ENCODE measurements at regions not wholly inside any gene's neighbourhood (a gene's known extent, or its start where the extent isn't known, plus 50 kb on each side); places are given as distances from the start of the nearest gene placed in this dataset.
"Not testable (repeated sequence)": the region's sequence is repeated elsewhere in the genome, so short reads cannot be mapped to it uniquely, and the experiment has no call there.

DNA sequence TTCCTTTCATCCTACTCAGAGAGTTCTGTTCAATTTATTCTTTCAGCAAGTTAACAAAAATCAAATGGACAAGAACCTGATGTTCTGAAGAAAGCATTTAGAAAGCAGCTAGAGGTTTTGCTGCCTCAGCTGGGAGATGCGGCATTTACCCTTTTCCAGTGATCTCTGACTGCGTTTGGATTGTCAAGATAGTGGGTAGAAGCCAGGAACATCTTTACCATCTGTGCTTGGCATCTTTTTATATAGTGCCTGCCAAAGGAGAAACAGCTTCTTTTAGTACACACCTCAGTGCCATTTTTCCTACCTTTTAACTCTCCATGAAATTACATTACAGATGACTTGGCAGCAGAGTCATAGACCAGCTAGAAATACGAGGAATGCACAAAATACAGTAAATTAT is 680.8 kb downstream of the SLITRK1 start:
- DNase-seq, result no peak

DNA sequence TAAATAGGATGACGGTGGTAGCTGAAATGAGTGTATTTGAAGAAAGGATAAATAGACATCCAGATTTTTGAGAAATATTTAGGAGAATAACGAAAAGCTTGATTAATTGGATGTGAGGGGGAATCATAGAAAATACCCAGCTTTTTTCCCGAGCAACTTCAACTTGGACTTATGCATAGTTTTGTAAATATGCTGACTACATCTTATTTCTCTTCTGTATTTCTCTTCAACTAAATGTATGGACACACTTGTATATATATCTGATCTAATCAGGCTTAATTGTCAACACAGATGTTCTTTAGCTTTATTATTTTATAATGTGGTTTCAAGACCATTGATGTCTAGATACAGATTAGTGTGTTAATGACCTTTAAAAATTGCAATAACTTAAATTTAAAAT is 685.0 kb downstream of the SLITRK1 start:
- no peak for DNase-seq

DNA sequence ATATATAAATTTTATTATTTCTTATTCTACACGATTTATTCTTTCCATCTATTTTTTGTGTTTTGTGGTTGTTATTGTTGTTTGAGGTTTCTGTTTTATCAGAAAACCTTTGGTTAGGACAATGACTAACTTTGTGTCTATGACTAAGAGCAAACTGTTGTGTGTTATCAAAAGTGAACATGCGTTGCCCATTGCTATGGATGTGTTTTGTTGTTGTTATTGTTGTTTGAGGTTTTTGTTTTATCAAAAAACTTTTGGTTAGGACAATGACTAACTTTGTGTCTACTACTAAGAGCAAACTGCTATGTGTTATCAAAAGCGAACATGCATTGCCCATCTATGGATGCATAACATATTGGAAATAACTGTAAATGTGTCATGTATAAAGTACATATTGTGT is 692.3 kb downstream of the SLITRK1 start:
- DNase-seq, result no peak

DNA sequence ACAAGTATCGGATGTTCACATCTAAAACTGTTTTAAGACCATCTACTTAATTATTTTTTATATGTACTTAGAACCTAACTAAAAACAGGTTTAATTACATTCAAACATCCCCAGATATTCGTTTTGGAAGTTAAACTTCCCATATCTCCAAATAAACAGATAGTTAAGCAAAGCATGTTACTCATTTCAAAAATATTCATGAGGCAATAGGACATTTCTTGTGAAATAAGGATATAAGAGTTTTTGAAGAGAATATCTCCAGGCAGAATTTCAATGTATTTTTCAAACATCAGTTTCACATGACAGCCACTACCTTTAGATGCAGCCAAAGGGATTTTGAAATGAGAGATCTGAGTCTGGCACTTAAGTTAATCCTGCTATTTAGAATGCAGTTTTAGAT is 697.5 kb downstream of the SLITRK1 start:
- DNase-seq, result no peak

DNA sequence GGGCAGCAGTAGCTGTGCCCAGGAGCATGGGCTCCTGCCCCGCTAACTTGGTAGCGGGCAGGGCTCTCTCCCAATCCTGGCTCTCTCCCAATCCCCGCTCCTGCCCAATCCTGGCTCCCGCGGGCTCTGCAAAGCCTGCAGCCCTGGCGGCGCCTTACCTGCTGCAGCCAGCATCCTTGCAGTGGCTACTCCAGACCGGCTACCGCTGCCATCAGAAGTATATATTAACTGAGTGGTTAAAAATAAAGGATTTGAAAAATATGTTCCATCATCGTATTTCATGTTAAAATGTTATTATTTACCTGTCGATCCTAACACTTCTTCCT is 698.2 kb downstream of the SLITRK1 start:
- no peak for DNase-seq

DNA sequence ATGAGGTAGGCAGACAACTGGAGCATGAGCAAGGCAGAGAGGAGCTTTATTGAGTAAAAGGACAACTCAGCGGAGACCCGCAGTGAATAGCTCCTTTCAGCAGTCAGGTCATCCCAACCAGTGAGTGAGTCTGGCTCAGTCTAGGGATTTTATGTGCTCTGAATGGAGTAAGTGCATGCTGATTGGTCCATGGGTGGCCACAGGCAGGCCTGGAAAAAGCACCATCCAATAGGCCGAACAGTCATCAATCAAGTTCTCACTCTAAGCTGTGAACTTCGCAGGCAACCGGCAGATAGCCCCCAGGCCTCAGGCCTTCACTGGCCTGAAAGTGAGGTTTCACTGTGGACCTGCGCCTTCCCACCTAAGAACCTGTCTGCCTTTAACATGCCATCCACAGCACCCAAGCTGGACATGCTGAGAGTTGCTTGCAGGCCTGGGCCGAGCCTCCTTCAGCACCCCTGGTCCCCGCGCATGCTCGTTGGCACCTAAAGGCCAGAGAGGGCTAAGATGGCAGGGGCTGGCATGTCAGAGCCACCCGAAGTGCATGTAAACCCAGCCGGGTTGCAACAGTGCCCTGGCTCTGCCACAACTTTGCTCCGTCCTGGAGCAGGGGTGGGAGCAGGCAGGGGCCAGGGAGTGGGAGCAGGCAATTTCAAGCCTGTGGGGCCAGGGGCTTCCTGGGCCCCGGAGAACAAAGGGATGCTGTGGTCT is 698.7 kb downstream of the SLITRK1 start:
- no peak for DNase-seq

DNA sequence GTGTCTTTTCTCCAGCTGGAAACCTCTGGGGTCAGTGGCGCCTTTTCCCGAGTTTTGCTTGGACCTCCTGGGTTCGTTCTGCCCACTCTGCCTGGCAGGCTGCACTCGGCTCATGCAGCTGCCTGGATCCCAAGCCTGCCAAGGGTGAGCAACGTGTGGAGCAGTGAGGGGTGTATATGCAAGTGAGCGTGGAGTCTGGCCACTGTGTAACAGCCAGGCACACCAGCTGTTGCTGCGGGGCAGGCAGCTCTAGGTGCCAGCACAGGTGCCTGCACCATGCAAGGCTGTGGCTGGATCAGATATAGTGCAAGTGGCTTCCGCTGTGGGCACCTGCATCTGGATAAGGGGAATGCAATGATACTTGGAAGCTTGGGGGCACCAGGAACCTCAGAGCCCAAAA is 699.4 kb downstream of the SLITRK1 start:
- DNase-seq, result no peak

DNA sequence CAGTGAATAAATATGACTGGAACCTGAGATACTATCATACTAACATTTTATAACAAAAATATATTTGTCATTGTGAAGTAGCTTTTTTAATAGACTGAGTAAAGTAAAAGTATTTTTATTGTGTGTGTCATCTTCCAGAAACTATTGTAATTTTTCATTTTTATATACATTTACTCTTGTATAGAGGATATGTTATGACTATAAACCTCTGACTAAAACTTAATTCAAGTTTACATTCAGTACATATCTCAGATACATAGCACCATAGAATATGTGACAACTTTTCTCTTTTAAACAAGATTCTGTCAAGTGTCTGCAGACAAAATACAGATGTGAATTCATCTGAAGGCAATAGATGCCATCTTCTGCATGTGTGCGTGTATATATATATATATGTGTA is 704.3 kb downstream of the SLITRK1 start:
- no peak for DNase-seq

DNA sequence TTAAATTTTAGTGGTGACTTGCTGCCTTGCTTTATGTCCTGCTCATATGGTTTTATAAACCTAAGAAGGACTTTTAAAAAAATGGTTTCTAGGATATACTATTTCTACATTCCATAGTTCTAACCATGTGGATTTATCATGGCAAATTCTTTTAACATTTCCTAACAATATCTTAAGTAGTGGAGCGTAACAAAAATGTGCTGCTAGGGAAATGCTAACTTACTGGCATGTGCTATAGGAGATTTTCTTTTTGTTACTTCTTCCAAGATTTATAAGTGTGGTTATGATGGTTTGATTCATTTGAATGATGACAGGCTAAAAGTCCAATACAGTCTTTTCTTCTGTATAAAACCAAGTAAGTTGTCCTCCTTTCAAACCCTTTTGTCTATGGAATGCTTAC is 713.7 kb downstream of the SLITRK1 start:
- DNase-seq, result no peak

DNA sequence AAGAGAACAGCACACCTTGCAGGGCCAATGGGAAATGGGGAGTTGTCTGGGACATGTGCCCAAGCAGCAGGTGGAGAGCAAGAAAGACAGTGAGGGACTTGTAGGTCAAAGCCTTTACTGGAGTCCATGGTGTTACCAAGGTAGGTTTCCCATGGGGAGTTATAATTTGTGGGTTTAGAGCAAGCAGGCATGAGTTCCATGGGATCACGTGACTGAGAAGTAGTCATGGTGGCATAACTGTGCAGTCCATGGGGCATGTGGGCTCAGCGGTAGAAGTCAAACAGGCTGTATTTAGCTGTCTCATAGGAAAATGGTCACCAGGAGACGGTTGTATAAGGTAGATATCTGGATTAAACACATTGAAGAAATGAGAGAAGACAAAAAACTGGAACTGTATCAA is 715.1 kb downstream of the SLITRK1 start:
- no peak for DNase-seq

DNA sequence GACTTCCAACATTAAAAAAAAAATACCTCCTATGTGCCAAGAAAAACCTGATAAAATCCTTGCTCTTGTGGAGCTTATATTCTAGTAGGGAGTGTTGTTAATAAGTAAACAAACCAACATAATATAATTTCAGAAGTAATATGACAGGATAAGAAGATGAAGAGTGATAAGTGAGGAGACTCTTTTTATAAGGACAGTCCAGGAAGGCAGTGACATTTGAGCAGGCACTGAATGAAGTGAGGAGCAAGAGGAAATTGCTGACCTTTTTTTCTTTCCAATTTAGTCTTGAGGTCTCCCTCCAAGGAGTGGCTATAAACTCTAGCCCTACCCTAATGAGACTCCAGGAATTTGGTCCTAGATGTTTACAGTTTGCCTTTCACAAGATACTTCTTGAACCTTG is 715.7 kb downstream of the SLITRK1 start:
- no peak for DNase-seq

DNA sequence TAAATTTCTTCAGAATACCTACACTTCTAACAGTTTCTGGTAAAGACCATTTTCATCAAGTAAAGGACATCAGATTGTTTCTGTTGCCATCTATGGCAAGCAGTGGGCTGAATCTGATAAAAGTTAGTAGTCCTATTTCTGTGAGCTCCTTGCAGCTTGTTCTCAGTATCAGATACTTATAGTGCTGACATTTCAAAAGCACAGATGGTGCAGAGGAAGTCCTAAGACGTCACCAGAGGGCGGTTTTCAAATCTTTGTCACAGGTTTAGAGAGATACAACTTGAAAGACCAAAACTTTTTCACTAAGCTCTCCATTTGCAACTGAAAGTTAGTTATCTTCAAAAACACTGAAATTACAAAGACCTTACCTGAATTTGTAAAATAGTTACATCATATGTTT is 719.8 kb downstream of the SLITRK1 start:
- no peak for DNase-seq

DNA sequence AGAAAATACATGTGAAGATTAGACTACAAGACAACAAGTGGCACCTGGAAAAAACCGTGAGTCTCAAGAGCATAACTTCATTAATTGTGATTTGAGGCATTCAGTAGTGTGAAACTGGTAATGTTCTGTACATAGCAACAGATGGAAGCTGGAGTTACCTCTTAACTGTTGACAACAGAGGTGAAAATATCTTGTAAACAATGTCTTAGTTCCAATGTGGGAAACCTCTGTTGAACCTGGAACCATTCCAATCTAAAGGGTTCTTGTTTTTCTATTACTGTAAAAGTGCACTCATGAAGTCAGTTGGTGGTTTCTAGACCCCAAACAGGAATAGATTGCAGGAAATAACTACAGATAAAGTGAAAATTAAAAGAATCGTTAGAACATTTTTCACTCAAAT is 728.4 kb downstream of the SLITRK1 start:
- peak; percentile 93 for DNase-seq

DNA sequence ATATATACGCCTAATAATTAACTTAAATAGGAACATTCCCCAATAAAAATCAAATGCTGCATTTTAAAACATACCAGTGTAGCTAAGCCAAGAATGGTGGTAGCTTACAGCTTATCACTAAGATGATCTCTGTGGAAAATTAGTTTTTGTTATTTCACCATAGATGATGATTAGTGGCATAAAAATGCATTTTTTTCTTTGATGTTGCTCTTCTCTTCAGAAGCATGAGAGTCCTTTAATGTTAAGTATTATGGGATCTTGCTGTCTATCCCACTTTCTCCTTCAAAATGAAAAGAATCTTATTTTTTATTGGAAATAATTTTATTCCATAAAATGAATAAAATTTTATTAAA is 731.0 kb downstream of the SLITRK1 start:
- DNase-seq, result no peak

DNA sequence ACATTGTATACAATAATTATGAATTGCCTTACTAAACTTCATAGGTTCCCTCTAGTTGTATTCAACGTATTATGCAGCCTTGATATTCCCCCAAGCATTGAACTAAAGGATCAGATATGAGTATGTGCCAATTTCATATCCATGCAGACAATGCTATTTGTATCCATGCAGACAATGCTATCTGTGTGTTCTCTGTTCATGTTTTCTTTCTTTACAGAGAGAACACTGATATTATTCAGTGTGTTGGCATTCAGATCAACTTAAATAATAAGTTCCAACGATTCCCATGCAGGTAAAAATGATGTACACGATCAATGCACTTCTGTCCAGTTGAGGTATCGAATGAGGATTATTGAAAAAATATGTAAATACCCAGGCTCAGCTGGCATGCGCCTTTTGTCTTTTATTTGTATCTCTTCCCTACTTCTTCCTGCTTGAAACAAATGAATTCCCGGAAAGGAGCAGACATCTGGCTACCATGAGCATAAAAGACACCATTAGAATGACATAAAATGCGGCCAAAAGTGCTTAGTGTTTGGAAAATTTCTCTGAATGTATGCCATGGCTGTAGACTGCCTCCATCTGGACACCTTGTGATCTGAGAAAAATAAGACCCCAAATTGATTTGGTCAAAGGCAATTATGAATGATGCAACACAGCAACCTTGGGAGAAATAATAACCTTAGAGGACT is 731.5 kb downstream of the SLITRK1 start:
- DNase-seq, result no peak

DNA sequence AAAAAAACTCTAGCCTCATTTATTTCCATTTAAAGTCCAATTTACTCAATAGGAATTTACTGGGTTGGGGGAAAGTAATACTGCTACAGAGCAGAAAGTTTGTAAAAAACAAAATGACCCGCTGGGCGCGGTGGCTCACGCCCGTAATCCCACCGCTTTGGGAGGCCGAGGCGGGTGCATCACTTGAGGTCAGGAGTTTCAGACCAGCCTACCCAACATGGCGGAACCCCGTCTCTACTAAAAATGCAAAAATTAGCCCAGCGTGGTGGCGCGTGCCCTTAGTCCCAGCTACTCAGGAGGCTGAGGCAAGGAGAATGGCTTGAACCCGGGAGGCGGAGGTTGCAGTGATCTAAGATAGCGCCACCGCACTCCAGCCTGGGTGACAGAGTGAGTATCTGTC is 745.6 kb downstream of the SLITRK1 start:
- no peak for DNase-seq

DNA sequence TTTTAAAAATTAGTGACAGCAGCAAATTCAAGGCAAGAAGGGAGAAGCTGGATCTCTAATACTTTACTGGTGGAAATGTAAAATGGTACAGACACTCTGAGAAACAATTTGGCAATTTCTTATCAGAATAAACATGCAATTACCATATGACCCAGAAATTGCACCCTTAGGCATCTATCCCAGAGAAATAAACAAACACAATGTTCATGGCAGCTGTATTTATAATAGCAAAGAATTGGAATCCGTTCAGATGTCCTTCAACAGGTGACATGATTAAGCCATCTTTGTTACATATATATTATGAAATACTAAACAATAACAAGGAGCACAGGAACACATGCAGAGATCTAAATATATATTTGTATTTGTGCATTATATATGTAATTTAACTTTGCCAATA is 756.5 kb downstream of the SLITRK1 start:
- peak; percentile 10 for DNase-seq

DNA sequence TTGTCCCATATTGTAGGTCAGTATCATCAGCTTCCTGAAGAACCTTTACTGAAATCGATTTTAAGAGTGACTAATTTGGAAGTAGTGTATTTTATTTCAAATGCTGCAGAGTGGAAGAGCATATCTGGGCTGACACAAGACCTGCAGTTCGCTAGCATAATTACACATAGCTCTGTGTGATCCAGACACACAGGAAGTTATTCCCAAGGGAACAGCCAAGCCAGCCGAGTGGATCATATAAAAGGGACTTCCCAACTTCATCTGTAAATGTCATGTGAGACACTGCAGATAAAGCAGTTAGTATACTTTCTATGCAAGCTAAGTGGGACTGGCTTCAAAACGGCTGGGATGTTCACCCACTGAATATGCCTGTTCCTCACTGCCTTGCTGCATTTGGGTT is 760.4 kb downstream of the SLITRK1 start:
- peak; percentile 3 for DNase-seq

DNA sequence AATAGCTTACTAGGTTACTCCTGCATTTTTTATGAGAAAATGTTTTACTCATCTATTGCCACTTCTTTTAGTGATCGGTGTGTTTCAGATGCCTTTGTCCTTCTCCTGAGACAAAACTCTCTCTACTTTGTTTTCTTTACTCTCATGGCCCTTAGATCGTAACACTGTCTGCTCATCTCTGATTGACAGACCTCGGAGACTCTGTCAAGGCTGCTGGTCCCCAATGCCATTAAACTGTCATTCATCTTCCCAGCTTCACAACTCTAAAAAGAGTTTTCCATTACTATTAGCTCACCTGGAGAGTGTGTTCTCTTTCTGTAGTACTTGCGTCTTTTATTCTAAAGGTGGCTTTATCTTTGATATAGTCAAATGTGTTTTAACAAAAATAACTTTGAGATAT is 765.2 kb downstream of the SLITRK1 start:
- DNase-seq, result no peak

DNA sequence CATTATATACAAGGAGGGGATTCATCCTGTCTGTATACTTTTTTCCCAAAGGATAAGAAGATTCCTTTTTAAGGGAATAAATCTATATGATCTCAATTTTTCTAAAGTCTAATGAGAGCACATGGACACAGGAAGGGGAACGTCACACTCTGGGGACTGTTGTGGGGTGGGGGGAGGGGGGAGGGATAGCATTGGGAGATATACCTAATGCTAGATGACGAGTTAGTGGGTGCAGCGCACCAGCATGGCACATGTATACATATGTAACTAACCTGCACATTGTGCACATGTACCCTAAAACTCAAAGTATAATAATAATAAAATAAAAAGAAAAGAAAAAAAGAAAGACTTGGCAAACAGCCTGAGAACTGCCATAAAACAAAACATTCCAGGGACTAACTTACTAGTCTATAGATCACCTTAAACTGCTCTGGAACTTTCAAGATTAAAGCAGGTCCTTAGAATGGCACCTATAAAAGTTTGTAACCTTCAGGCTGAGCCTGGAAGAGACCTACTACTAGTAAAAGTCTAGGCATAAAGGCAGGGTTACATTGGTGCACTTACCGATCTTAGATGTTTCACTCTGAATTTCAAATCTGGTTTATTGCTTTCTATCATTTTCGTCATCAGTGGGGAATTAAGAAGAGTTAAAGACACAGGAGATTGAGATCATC is 780.6 kb downstream of the SLITRK1 start:
- DNase-seq, result not testable (repeated sequence)

DNA sequence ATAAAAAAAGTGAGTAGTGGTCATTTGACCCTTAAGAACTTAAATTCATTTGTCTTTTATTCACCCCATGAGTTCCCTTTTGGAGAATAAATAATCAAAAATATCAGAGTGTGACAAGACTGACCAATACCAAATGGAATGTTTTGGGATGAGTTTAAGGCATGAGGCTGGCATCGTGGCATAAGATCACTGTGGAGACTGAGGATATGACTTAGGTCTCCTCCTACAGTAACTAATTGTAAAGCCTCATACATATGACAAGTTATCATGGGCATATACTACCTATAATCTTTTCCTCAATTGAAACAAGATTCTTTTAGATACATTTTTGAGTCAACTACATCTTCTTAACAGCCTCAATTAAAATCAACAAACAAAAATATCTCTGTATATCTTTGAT is 782.0 kb downstream of the SLITRK1 start:
- DNase-seq, result no peak

DNA sequence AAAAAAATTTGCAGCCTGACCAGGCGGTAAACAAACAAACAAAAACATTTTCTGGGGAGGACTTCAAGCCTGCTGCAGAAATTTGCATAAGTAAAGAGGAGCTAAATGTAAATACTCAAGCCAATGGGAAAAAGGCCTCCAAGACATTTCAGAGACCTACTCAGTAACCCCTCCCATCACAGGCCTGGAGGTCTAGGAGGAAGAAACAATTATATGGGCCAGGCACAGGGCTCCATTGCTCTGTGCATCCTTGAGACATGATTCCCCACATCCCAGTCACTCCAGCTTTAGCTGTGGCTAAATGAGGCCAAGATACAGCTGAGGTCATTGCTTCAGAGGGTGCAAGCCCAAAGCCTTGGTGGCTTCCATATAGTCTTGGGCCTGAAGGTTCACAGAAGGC is 793.4 kb downstream of the SLITRK1 start:
- DNase-seq, result no peak

DNA sequence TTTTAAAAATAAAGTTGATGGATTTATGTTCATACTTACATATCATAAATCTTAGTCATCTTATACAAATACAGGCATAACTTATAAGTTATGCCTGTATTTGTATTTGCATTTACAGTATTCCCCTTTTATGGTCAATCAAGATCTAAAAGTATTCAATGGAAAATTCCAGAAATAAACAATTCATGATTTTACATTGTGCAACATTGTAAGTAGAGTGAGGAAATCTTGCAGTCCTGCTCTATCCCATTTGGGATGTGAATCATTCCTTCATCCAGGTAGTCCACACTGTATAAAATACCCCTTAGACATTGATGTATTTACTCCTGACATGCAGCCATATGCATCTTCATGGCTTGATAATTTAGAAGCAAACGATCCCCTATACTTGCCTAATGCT is 795.3 kb downstream of the SLITRK1 start:
- DNase-seq, result no peak

DNA sequence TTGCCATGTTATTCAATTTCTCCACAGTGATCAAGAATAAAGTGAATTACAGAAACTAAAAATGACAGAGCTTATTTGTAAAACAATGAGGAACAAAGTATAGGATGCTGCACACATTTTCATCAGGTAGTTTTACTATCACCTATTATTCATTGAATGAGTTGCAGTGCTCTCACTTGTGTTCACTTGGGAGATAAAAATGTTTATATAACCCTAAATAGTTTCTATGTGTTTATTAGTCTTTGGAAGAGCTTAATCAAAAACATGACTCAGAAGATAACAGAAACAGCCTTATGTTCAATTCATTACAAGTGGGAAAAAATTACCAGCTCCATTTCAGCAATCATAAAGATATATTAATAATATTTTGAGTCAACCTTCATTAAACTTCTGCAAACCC is 796.2 kb downstream of the SLITRK1 start:
- DNase-seq, result no peak
